SK-N-SH treated with all-trans-retinoic acid at 6 μM for 48 hours (cell line): ENCODE measurements at regions not wholly inside any gene's neighbourhood (a gene's known extent, or its start where the extent isn't known, plus 50 kb on each side); places are given as distances from the start of the nearest gene placed in this dataset.

Experiments used
- ATAC-seq: fragments of 200-7000 bp; cut with Tn5 transposase; 3 replicates; pipeline ENCODE4 v1.9.1; 2020; ENCODE audit warnings: mild to moderate bottlenecking, moderate library complexity
- ARNTL ChIP-seq: fragments of 450-650 bp; formaldehyde crosslinking; IDR thresholded peaks from 2 replicates; pipeline ENCODE4 v1.5.0; 2020; ENCODE audit warnings: low read depth, mild to moderate bottlenecking, moderate library complexity, borderline replicate concordance
- BACH2 ChIP-seq: fragments of 250-450 bp; sonication (Bioruptor Pico); IDR thresholded peaks from 2 replicates; pipeline ENCODE4 v1.9.0; 2021; ENCODE audit warnings: mild to moderate bottlenecking, borderline replicate concordance
- CSDC2 ChIP-seq: fragments of 250-450 bp; sonication (Bioruptor Pico); IDR thresholded peaks from 2 replicates; pipeline ENCODE4 v1.5.0; 2020; ENCODE audit warnings: mild to moderate bottlenecking, moderate library complexity
- CSRNP3 ChIP-seq: fragments of 250-450 bp; sonication (Bioruptor Pico); IDR thresholded peaks from 2 replicates; pipeline ENCODE4 v1.5.1; 2021; ENCODE audit warnings: mild to moderate bottlenecking, moderate library complexity
- ESRRG ChIP-seq: fragments of 250-450 bp; sonication (Bioruptor Pico); IDR thresholded peaks from 2 replicates; pipeline ENCODE4 v1.6.1; 2021; ENCODE audit warnings: mild to moderate bottlenecking
- GLIS3 ChIP-seq: fragments of 250-450 bp; sonication (Bioruptor Pico); IDR thresholded peaks from 2 replicates; pipeline ENCODE4 v1.5.0; 2020; ENCODE audit warnings: mild to moderate bottlenecking, moderate library complexity
- OSR1 ChIP-seq: fragments of 250-450 bp; sonication (Bioruptor Pico); IDR thresholded peaks from 2 replicates; pipeline ENCODE4 v1.8.0; 2022; ENCODE audit warnings: moderate library complexity, mild to moderate bottlenecking, inconsistent platforms
- PATZ1 ChIP-seq: fragments of 250-450 bp; sonication (Bioruptor Pico); IDR thresholded peaks from 2 replicates; pipeline ENCODE4 v1.8.0; 2020; ENCODE audit warnings: mild to moderate bottlenecking, moderate library complexity, borderline replicate concordance
- PPARA ChIP-seq: fragments of 250-450 bp; sonication (Bioruptor Pico); IDR thresholded peaks from 2 replicates; pipeline ENCODE4 v1.5.0; 2020; ENCODE audit warnings: mild to moderate bottlenecking, borderline replicate concordance
- SNAI2 ChIP-seq: fragments of 250-450 bp; sonication (Bioruptor Pico); IDR thresholded peaks from 2 replicates; pipeline ENCODE4 v1.5.0; 2020; ENCODE audit warnings: mild to moderate bottlenecking, moderate library complexity
- TCF4 ChIP-seq: fragments of 250-450 bp; sonication (Bioruptor Pico); IDR thresholded peaks from 2 replicates; pipeline ENCODE4 v1.8.0; 2021; ENCODE audit warnings: mild to moderate bottlenecking, moderate library complexity, borderline replicate concordance
- TOX ChIP-seq: fragments of 250-450 bp; sonication (Bioruptor Pico); IDR thresholded peaks from 2 replicates; pipeline ENCODE4 v1.8.0; 2021; ENCODE audit warnings: mild to moderate bottlenecking, moderate library complexity, borderline replicate concordance
- TSHZ2 ChIP-seq: fragments of 250-450 bp; sonication (Bioruptor Pico); IDR thresholded peaks from 2 replicates; pipeline ENCODE4 v1.5.0; 2020; ENCODE audit warnings: mild to moderate bottlenecking, moderate library complexity
- ZC3H10 ChIP-seq: fragments of 250-450 bp; sonication (Bioruptor Pico); IDR thresholded peaks from 2 replicates; pipeline ENCODE4 v1.5.1; 2021; ENCODE audit warnings: mild to moderate bottlenecking, moderate library complexity
- ZFP3 ChIP-seq: fragments of 250-450 bp; sonication (Bioruptor Pico); IDR thresholded peaks from 2 replicates; pipeline ENCODE4 v1.5.0; 2020; ENCODE audit warnings: mild to moderate bottlenecking, moderate library complexity
- ZFP30 ChIP-seq: fragments of 450-650 bp; formaldehyde crosslinking; IDR thresholded peaks from 2 replicates; pipeline ENCODE4 v1.5.0; 2022; ENCODE audit warnings: mild to moderate bottlenecking, moderate library complexity
- ZNF565 ChIP-seq: fragments of 450-650 bp; formaldehyde crosslinking; conservative IDR thresholded peaks from 2 replicates; pipeline ENCODE4 v1.5.0; 2020; ENCODE audit warnings: low read depth, mild to moderate bottlenecking, moderate library complexity
- ZNF8 ChIP-seq: fragments of 450-650 bp; formaldehyde crosslinking; IDR thresholded peaks from 2 replicates; pipeline ENCODE4 v1.5.0; 2020; ENCODE audit warnings: mild to moderate bottlenecking, moderate library complexity

DNA sequence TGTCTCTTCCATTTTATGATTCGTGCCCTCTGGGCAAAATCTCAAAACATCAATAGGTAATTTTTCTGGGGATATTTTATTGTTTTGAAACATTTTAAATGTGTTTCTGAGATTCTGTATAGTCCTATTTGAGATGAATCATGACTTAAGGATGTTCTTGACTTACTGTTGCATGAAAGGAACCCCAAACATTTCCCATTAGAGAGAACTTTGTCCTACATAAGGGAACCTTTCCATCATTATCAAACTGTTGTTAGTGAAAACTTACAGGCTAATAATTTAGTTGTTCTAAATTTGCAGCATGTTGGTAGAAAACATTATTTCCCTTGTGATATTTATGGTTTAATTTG lies 523.3 kb downstream of the PPARGC1A start (continued):
- TF ChIP-seq TSHZ2 (CRISPR knock-in tag) (no peak), PPARA (CRISPR knock-in tag) (no peak), TCF4 (CRISPR knock-in tag) (no peak)
- TF ChIP-seq, all 23 proteins: peak for 0

DNA sequence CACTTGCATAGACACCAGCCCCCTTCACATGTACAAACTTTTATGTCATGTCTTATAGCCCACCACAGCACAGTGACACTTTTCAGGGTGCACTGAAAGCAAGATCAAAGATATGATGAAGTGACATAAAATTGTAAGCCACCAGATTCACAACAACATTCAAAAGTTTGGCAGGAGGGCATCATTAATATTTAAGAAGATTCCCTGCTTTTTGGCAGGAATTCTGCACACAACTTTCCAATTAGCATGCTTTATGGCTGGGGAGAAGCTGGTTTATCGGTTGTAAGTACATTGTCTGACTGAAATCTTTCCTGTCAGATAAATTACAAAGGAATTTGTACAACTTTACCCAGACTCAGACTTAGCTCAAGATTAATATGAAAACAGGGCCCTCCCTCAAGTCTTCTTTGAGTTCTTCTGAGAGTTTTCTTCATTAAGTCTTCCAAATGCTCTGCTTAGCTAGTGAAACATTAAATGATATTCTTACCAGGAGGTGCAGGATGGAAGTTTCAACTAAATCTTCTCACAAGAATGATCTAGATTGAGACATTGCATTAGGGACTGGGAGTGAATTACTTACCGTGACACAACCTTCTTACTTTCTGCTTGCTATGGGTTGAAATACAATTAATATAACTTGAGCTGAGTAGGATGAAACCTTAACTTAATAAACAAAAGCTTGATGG lies 523.8 kb downstream of the PPARGC1A start:
- TF ChIP-seq PATZ1 (CRISPR knock-in tag) = no peak
- TF ChIP-seq ZFP30 (CRISPR knock-in tag) = no peak
- no peak for TF ChIP-seq CSDC2 (CRISPR knock-in tag)
- TF ChIP-seq ZNF8 = no peak
- TF ChIP-seq ESRRG (CRISPR knock-in tag) = no peak
- no peak for TF ChIP-seq BACH2 (CRISPR knock-in tag)
- ATAC-seq = no peak

DNA sequence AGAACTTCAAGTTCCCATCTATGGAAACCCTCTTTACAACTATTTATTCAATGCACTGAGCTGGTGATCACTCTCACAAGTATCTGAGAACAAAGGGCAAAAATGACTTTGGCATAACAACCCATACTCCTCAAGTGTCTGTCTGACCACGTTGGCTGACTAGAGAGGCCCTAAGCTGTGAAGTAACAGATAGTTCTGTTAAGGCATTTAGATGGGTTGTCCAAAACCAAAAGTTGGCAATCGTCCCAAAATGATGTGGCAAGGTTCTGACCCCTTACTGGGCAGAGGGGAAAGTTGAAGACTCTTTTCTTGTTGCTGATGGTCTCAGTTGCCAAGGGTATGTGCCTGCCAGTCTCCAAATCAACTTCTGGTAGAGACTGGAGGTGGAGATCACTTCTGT lies 524.8 kb downstream of the PPARGC1A start:
- ATAC-seq = no peak
- TF ChIP-seq CSDC2 (CRISPR knock-in tag) = no peak
- no peak for TF ChIP-seq ARNTL (CRISPR knock-in tag)
- no peak for TF ChIP-seq GLIS3 (CRISPR knock-in tag)
- TF ChIP-seq PATZ1 (CRISPR knock-in tag) = no peak
- no peak for TF ChIP-seq OSR1 (CRISPR knock-in tag)
- no peak for TF ChIP-seq ESRRG (CRISPR knock-in tag)
- no peak for TF ChIP-seq TSHZ2 (CRISPR knock-in tag)
- no peak for TF ChIP-seq SNAI2
- TF ChIP-seq ZNF565 = no peak
- TF ChIP-seq ZFP3 (CRISPR knock-in tag) = no peak
- no peak for TF ChIP-seq CSRNP3
- TF ChIP-seq TOX = no peak
- no peak for TF ChIP-seq ZFP30 (CRISPR knock-in tag)
- no peak for TF ChIP-seq PPARA (CRISPR knock-in tag)
- no peak for TF ChIP-seq ZC3H10 (CRISPR knock-in tag)
